ENCODE measurements at regions not wholly inside any gene's neighbourhood (a gene's known extent, or its start where the extent isn't known, plus 50 kb on each side); places are given as distances from the start of the nearest gene placed in this dataset.
"Not testable (repeated sequence)": the region's sequence is repeated elsewhere in the genome, so short reads cannot be mapped to it uniquely, and the experiment has no call there.

DNA sequence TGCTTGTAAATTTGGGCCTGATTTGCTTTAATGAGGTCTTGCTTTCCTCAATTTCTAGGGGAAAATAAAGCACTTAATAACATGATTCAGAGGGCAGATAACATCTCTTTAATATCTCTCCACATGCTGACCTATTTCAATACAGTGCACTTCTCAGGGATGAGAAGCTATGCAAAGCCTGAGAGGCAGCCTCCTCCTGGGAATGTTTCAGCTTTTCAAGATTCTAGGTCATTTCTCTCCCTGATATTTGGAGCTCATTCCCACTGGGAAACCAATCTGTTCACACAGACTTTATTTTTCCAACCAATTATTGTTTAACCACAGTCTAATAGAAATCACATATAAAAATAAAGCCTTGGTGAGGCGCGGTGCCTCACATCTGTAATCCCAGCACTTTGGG, 67.0 kb upstream of the LSAMP start:
- DNase-seq (ENCODE audit: low spot score): no peak

DNA sequence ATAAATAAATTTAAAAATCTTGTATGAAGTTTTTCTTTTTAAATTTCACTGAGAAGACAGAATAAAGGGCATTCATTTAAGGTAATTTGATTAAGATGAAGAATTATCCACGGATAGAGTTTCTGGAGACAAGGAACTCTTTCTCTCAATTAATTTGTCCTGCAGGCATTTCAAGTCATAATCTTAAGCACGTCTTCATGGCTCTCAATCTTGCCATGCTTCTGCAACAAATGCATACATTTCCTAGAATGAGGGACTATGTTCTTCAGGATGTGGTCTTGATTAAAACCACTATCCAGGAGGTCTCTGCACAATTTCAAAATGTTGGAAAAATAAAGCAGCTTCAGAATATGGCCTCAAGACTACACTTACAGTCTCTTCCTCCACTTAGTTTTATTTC, 67.6 kb upstream of the LSAMP start:
- DNase-seq (ENCODE audit: low spot score): no peak

DNA sequence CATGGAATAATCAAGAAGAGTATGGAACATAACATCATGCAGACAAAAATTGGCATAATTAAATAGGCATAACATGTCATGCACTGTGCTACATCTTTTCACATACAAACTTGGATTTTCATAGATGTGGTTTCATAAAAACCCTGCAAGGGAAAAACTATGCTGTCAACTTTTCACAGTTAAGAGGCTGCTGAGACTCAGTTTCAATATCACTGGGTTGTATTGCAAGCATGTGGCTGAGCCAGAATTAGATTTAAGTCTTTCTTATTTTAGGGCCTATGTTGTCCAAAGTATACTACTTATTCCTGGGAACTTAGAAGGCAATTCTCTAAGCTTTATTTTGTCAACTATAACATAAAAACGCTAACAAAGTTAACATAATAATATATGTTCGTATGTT, 70.7 kb upstream of the LSAMP start:
- no peak for DNase-seq (ENCODE audit: low spot score)

DNA sequence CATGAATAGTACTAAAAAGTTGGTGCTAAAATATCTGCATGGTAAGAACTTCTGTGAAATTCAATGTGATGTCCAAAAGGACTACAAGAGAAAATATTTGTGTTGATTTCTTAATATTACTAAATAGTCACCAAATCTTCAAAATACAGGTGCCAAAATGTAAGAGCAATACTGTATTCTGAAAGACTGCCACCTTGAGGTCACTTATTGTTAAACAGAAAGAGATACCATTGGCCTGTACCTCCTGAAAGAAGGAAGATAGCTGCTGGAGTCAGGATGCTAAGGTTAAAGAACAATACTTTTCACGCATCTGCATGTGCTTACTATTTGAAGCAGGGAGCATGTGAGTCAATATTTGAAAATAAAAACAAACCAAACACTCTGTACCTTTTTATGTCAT, 72.0 kb upstream of the LSAMP start:
- DNase-seq (ENCODE audit: low spot score): peak; percentile 31

DNA sequence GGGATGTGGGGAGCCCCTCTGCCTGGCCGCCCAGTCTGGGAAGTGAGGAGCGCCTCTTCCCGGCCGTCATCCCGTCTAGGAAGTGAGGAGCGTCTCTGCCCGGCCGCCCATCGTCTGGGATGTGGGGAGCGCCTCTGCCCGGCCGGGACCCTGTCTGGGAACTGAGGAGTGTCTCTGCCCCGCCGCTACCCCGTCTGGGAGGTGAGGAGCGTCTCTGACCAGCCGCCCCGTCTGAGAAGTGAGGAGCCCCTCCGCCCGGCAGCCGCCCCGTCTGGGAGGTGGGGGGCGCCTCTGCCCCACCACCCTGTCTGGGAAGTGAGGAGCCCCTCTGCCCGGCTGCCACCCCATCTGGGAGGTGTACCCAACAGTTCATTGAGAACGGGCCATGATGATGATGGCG, 73.8 kb upstream of the LSAMP start:
- DNase-seq (ENCODE audit: low spot score): not testable (repeated sequence)

DNA sequence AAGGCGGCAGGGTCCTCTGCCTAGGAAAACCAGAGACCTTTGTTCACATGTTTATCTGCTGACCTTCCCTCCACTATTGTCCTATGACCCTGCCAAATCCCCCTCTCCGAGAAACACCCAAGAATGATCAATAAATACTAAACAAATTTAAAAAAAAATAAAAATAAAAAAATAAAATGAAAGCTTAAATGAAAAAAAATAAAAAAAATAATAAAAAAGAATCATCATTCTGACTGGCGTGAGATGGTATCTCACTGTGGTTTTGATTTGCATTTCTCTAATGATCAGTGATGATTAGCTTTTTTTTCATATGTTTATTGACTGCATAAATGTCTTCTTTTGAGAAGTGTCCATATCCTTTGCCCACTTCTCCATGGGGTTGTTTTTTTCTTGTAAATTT, 74.5 kb upstream of the LSAMP start:
- DNase-seq (ENCODE audit: low spot score): not testable (repeated sequence)

DNA sequence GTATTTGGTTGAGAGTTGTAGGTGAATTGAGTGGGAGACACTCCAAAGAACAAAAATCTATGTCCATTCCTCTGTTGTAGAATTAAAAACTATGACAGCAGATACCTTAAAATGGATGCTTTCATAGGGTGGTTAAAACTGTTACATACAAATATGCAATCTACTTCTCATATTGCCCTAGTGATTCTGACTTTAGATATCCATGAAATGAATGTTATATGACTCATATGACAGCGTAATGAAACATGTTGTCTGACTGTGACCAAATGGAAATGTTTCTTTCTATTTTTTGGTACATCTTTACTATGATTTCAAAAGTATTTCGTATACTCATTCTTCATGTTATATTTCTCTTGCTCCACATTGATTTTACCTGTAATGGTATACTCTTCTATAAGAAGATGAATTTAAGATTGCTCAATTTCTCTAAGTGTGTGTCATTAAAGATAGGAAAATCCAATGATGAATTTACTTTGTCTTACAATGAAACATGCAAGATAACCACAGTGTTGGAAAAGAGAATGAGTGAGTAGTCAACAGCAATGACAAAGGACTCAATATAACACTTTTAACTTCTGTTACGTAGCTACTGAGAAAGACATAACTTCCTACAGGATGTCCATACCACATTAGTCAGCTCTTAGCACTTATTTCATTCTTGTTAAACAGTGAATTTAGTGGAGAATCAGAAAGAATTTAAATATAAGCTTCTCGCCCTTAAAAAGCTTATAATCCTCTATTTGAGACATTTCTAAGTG, 79.3 kb upstream of the LSAMP start:
- DNase-seq (ENCODE audit: low spot score): no peak

DNA sequence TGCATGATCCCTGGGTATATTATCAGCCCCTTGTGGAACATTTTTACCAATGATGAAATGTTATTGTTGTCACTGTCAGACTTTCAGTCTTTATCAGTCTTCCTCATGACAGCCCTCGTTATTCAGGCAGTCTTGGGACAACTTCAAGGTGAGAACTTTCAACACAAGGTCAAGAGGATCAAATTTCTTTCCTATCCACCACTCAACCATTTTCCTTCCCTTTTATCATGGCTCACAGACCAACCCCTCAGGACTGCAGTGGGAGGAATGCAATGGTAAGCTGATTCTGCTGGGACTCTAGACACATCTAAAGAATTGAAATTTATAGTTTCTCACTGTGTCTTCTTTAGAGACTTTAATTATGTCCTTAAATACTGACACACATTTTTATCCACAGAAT, 107.0 kb upstream of the LSAMP start:
- no peak for DNase-seq (ENCODE audit: low spot score)

DNA sequence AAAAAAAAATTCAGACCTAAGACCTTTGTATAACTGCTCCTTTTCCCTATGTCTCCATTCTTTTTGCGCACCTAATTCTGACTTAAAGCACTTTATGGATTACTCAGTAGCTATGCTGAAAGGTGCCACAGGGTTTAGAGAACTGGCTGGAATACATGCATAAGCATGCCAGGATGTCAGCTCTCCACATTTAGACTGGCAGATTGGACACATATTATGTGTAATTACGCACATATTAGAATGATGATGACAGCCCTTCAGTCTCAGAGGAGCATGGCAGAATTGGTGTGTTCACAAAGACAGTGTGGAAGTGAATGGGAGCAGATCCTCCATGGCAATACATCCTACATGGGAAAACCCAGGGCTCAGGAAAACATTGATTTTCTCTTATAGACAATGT, 108.1 kb upstream of the LSAMP start:
- DNase-seq (ENCODE audit: low spot score): no peak

DNA sequence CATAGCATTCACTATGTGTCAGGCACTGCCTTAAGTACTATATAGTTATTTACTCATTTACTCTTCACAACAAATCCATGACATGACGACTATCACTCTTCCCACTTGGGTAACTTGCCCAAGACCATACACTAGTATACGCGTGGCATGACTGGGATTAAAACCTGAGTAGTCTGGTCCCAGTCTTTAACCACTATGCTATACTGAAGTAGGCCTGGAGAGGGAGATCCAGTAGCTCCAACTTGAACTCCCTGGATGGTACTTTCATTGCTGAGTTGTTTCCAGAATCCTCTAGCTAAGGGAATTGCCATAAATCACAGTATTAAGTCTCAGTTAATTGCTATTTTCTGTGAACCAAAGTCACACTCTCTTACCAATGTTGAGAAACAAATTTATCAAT, 116.2 kb upstream of the LSAMP start:
- DNase-seq (ENCODE audit: low spot score): no peak

DNA sequence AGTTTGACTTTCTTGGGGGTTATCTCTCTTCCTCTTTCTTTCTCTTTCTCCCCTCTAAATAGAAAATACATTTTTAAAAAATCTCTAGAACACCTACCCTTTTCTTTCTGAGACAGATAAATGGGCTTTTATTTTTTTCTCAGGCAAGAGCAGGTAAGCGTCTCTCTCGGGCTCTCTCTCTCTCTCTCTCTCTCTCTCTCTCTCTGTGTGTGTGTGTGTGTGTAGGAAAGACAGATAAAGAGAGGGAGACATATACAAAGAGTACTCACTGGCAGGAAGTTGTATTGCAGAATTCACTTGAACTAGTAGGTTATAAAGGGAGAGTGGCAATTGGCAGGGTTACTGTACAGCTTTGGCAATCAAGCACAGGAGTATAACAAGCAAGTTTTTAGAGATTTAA, 118.1 kb upstream of the LSAMP start:
- DNase-seq (ENCODE audit: low spot score): no peak

DNA sequence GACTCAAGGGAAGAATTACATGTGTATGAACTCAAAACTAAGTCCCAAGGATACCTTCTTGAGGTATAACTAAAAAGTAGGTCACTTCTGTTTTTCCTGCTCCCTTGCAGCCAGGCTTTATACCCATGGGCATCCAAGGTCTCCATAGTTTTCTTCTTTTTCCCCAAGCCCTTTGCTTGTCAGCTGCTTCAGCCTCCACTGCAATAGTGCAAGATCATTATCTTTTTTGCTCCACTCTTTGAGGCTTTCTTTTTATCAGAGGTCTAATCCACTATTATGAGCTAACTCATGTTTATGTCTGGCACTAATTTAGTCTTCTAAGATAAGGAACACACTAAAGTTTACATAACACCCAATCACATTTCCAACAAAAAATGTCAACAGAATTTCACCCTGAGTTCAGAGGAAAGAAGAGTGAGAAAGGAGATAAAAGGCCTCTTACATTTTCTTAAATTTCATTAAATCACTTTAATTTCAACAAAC, 121.2 kb upstream of the LSAMP start:
- no peak for DNase-seq (ENCODE audit: low spot score)

DNA sequence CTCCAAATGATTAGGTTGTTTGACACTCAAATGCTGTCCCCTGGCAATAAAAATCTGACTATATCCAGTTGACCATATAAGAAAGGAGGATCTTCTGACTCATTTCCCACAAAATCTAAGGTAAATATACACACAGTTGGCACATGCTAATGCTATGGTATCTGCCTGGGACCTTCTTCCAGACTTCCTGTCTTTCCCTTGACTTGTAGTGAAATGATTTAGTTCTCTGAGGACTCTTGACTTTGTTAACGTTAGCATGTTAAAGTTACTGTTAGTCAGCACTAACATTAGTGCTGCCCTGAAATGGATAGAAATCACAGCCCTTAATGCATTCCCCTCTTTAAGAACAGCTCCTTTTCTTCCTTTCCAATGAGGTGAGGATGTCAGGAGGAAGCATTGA, 124.3 kb upstream of the LSAMP start:
- DNase-seq (ENCODE audit: low spot score): no peak

DNA sequence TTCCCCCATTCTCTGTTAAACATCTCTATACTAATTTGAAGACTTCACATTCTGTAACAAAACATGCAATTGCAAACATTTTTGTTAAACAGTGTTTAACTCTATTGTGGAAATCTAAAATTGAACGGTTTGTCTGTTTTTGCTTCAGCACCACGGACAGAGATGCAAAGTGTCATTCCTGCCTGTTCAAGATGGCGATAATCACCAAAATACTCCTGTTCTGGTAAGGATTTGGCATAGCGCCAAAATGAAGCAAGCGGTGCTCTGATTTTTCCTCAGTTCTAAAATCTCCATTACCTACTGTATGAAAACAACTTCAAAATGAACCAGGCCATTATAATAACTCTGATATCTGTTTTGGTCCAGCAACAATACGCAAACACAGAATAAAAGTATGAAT, 129.7 kb upstream of the TUSC7 start:
- peak; percentile 4 for DNase-seq (ENCODE audit: low spot score)

DNA sequence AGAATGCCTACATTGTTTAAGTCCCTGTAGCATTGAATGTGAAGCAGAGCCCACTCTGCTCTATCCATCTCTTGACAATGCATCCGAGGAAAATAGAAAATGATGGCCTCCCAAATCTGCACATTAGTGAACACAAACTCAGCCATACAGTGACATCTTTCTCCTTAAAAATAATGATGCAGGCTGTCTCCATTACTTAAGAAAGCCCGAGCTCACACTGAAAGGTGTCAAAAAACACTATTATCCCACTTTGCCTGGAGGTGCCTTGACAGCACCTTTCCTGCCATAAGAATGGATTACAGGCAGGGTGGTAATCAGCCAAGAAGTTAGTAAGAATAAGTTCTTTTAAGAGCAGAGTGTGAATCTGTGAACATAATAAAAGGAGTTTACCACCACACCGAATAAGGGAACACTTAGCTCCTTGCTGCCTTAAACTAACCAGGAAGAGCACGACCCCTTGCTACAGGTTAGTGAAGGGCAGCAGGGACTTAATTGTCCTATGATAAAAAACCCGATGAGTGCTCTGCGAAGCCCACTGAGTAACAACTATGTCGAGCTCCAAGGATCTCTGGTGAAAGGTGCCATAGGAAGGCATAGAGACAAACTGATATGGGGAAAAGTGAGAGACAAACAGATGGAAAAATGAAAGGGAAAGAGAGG, 123.2 kb upstream of the TUSC7 start:
- DNase-seq (ENCODE audit: low spot score): no peak

DNA sequence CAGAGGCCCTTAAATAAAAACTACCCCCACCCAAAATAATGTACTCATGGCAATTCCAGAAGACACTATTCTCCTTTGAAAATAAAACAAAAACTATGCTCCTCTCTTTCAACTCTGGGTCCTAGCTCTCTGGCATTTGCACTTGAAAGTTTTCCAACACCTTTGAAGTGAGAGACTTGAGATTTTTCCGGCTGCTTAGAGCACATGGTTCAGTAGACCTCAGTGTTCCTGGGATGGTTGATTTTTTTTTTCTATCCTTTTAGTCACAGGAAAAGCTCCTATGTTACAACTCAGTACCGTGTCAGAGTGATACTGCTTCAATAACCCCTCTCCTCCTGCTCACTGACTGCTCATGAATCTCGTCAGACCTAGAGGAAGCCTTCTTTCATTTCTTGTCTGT, 118.3 kb upstream of the TUSC7 start:
- DNase-seq (ENCODE audit: low spot score): no peak

DNA sequence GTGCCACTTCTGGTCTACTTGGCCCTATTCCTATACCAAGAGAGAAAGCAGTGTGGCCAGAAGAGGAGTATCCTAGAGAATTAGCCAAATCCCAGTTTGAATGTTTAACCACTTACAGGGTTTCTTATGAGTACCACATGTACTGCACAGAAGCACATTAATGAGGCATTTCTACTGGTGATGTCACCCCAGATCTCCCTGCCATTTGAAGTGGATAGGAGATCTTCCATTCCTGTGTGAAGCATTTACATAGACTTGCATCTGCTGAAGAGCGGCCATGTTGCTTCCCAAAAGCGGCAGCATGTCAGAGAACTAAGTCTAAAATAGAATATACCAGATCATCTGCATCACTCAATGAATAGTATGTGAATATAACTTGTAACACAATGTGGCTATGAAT, 108.4 kb upstream of the TUSC7 start:
- DNase-seq (ENCODE audit: low spot score): no peak

DNA sequence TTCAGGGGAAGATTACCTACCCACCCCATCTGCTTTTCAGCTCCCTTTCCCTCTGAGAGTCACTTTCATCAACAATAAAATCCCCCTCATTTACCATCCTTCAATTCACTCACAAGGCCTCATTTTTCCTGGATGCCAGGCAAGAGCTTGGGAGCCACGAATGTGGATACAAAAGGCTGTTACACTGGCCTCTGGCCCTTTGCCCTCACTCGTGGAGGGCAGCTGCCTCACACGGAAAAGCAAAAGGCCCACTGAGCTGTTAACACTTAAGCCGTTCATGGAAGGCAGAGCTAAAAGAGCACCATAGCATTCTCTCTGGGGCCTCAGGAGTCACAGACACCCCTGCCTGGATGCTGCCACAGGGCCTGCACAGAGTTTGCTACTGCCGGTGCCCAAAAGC, 102.4 kb upstream of the TUSC7 start:
- no peak for DNase-seq (ENCODE audit: low spot score)

DNA sequence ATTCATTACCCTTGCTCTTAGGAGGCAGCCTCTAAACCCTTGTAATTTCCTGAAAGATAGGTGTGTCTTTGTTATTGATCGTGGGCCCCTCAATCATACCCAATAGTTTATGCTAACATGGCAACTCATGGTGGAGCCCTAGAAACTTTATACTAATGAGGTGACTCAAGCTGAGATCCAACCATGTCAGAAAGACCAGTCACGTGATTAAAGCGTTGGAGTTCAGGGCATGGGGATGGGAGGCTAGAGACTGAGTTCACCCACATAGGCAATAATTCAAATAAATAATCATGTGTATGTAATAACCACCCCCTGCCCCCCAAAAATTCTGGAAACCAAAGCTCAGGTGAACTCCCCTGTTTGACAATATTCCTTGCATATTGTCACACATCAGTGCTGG, 99.5 kb upstream of the TUSC7 start:
- no peak for DNase-seq (ENCODE audit: low spot score)

DNA sequence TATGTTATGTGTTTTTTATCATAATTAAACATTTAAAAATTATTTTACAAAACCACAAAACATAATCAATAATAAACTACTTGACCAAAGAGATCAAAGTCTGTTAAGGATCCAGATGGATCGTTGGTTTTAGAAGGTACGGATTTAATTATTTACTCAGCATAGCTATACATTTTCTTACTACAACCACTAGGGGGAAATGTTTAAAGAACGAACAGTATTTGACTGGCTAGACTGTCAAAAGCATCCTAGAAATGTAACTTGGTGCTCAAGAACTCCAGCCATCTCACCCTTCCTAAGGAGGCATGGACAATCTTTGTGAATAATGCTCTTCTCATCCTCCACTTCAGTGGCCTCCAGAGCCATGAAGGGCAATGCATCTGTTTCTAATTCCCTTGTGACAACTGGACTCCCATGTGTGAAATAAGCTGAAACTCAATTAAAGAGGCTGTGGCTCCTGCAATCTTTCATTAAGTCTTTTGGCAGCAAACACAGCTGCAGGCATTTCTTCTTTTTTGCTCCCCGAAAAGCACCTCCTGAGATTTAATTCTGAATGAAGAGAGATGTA, 94.7 kb upstream of the TUSC7 start:
- peak; percentile 23 for DNase-seq (ENCODE audit: low spot score)

DNA sequence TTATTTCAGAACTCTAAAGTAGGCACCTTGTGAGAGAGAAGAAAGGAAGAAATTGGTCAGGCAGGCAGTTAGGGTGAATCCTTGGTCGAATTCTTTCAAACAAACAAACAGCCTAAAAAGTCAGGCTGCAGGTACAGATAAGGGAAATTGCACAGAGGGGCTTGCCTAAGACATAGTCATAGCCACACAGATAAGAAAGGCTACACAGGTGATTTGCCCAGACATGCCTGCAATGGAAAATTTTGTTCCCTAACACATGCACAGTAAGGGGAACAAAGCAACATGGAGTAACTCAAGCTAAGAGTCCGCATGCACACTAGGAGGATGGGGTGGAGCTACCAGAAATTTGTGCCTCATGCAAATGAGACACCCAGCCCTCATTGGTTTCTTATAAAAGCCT, 91.4 kb upstream of the TUSC7 start:
- no peak for DNase-seq (ENCODE audit: low spot score)

DNA sequence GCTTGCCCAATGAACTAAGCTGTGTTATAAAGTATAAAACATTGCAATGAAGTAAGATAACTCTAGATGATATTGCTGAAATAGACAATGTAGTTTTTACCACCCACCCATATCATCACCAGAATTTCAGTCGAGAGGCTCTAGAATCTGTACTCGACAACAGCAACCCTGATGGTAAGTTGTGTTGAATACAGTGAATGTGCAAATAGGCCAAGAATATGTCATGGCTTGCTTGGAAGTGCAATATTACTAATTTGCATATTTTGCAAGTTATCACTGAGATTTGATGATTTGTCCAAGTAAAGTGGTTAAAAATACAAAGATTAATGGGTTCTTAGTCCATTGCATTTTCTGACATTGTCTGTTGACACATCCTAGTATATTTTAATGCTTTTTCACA, 90.6 kb upstream of the TUSC7 start:
- no peak for DNase-seq (ENCODE audit: low spot score)

DNA sequence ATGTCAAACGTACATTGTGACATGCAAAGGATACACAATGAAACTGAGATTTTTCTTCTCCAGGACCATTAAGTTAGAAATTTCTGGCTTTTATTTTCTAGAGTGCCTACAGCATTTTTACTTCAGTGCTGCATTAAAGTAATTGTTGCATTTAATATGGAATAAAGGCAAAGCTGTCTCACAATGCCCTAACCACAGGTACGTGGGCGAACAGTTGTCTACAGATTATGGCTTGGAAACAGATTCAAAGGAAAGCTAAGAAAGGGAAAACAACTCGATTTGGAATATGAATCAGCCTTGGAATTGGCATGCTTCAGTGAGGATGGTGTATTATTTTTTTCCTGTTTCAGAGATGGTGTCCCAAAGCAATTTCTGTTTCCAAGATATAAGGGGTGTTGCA, 79.1 kb upstream of the TUSC7 start:
- no peak for DNase-seq (ENCODE audit: low spot score)

DNA sequence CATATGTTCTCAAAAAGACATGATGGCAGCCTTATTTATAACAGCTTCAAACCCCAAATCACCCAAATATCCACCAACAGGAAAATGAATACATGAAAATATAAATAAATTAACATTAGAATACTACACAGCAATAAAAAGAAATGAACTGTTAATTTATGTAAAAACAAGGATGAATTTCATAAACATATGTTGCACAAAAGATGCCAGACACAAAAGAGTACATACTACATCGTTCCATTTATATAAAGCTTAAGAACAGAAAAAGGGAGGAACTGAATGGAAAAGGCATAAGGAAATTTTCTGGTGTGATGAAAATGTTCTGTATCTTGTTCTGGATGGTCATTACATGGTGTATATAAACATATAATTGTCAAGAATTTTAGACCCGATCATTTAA, 69.9 kb upstream of the TUSC7 start:
- no peak for DNase-seq (ENCODE audit: low spot score)

All from NAMALWA (cell line).